HL-60 (cell line): ENCODE measurements at regions not wholly inside any gene's neighbourhood (a gene's known extent, or its start where the extent isn't known, plus 50 kb on each side); places are given as distances from the start of the nearest gene placed in this dataset.

Experiments used
- DNase-seq, 2 experiments: peaks; one replicate each; pipeline ENCODE4 v3.0.0-alpha.2; 2010 to 2020; ENCODE audit warnings: low read depth in 1 of 2, low spot score in 1 of 2
- H3K27ac ChIP-seq: fragments of 250-450 bp; sonication (Bioruptor Pico); replicated peaks from 2 replicates; pipeline ENCODE4 v1.5.1; 2020; ENCODE audit warnings: mild to moderate bottlenecking, moderate library complexity
- H3K27me3 ChIP-seq: fragments of 250-450 bp; sonication (Bioruptor Pico); 2 replicates; pipeline ENCODE4 v1.5.1; 2021; ENCODE audit warnings: mild to moderate bottlenecking, moderate library complexity; ENCODE audit not compliant: insufficient read depth, poor library complexity, severe bottlenecking
- H3K4me3 ChIP-seq: replicated peaks from 2 replicates; pipeline ENCODE4 v1.5.1; 2011; ENCODE audit warnings: mild to moderate bottlenecking, control low read depth, low read length; ENCODE audit not compliant: insufficient read depth
- GABPA ChIP-seq: IDR thresholded peaks from 2 replicates; pipeline ENCODE4 v1.6.1; 2012; ENCODE audit warnings: low read depth
- POLR2AphosphoS5 ChIP-seq: IDR thresholded peaks from 2 replicates; pipeline ENCODE4 v1.6.1; 2012; ENCODE audit warnings: low read depth
- SPI1 ChIP-seq: IDR thresholded peaks from 2 replicates; pipeline ENCODE4 v1.6.1; 2012; ENCODE audit warnings: low read depth, mild to moderate bottlenecking, borderline replicate concordance
- TF ChIP-seq, protein P1 (sequence below): IDR thresholded peaks from one replicate; pipeline ENCODE4 v1.5.1; 2011; ENCODE audit warnings: low read length, control low read depth, inconsistent platforms; ENCODE audit not compliant: insufficient read depth
- TF ChIP-seq, protein P2 (sequence below): IDR thresholded peaks from 2 replicates; pipeline ENCODE4 v1.6.1; 2012; ENCODE audit warnings: low read depth; ENCODE audit not compliant: insufficient replicate concordance

DNA sequence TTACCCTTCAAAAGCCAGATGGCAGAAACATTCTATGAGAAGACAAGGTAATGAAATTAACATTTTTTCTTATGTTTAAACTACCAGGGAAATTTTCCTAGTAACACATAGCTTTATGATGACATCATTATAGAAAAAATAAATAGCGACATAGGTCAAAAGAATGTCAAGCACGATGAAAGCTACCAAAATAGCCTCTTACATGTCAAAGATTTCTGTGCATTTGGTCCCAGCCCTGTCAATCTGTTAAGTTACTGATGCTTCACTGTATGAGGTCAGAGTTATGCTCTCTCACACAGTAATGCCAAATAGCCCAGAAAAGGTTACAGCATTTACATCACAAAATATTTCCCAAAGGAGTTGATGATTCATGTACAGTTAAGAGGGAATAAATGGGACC, 199.8 kb upstream of the DEFB112 start:
- Histone ChIP-seq H3K27ac (no peak overlapping the region), H3K4me3 (no peak overlapping the region), H3K27me3 (no peaks in the 10 kb centered on the region)
- no peak for DNase-seq
- TF ChIP-seq POLR2AphosphoS5 (no peak), GABPA (no peak), SPI1 (no peak)
- TF ChIP-seq, protein P1, sequence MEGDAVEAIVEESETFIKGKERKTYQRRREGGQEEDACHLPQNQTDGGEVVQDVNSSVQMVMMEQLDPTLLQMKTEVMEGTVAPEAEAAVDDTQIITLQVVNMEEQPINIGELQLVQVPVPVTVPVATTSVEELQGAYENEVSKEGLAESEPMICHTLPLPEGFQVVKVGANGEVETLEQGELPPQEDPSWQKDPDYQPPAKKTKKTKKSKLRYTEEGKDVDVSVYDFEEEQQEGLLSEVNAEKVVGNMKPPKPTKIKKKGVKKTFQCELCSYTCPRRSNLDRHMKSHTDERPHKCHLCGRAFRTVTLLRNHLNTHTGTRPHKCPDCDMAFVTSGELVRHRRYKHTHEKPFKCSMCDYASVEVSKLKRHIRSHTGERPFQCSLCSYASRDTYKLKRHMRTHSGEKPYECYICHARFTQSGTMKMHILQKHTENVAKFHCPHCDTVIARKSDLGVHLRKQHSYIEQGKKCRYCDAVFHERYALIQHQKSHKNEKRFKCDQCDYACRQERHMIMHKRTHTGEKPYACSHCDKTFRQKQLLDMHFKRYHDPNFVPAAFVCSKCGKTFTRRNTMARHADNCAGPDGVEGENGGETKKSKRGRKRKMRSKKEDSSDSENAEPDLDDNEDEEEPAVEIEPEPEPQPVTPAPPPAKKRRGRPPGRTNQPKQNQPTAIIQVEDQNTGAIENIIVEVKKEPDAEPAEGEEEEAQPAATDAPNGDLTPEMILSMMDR: no peak
- TF ChIP-seq, protein P2, sequence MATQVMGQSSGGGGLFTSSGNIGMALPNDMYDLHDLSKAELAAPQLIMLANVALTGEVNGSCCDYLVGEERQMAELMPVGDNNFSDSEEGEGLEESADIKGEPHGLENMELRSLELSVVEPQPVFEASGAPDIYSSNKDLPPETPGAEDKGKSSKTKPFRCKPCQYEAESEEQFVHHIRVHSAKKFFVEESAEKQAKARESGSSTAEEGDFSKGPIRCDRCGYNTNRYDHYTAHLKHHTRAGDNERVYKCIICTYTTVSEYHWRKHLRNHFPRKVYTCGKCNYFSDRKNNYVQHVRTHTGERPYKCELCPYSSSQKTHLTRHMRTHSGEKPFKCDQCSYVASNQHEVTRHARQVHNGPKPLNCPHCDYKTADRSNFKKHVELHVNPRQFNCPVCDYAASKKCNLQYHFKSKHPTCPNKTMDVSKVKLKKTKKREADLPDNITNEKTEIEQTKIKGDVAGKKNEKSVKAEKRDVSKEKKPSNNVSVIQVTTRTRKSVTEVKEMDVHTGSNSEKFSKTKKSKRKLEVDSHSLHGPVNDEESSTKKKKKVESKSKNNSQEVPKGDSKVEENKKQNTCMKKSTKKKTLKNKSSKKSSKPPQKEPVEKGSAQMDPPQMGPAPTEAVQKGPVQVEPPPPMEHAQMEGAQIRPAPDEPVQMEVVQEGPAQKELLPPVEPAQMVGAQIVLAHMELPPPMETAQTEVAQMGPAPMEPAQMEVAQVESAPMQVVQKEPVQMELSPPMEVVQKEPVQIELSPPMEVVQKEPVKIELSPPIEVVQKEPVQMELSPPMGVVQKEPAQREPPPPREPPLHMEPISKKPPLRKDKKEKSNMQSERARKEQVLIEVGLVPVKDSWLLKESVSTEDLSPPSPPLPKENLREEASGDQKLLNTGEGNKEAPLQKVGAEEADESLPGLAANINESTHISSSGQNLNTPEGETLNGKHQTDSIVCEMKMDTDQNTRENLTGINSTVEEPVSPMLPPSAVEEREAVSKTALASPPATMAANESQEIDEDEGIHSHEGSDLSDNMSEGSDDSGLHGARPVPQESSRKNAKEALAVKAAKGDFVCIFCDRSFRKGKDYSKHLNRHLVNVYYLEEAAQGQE: no peak

DNA sequence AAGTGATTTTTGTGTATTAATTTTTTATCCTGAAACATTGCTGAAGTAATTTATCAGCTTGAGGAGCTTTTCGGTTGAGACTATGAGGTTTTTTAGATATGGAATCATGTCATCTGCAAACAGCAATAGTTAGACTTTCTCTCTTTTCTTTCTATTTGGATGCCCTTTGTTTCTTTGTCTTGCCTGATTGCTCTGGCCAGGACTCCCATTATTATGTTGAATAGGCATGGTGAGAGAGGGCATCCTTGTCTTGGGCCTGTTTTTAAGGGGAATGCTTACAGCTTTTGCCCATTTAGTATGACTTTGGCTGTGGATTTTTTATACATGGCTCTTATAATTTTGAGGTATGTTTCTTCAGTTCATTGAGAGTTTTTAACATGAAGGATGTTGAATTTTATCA, 207.6 kb upstream of the DEFB112 start:
- TF ChIP-seq SPI1: no peak
- TF ChIP-seq, protein P2: no peak
- TF ChIP-seq, protein P1: no peak
- Histone ChIP-seq H3K27me3 (no peaks in the 10 kb centered on the region), H3K27ac (no peak overlapping the region), H3K4me3 (no peak overlapping the region)
- DNase-seq: no peak

DNA sequence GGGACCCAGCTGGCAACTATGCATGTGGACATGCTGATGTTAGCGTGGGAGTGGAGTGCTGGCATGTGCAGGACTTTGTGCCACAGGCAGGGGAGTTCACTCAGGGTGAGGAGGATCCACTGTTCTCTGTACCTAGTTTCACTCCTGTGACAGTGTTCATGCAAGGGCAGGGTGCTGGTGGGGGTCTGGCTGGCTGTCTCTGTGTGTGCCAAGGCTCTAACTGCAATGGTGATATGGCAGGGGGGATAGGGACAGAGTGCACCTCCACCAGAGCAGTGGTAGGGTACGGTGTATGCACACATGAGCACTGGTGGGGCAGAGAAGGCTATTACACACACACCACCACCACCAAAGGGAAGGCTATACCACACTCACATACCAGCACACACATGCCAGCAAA, 210.2 kb upstream of the DEFB112 start:
- no peak overlapping the region for H3K4me3 ChIP-seq
- DNase-seq: no peak
- no peaks in the 10 kb centered on the region for H3K27me3 ChIP-seq
- H3K27ac ChIP-seq: no peak overlapping the region
- TF ChIP-seq, protein P1: no peak
- no peak for TF ChIP-seq GABPA
- TF ChIP-seq, protein P2: no peak
- no peak for TF ChIP-seq POLR2AphosphoS5
